SK-N-SH (cell line): ENCODE measurements at regions not wholly inside any gene's neighbourhood (a gene's known extent, or its start where the extent isn't known, plus 50 kb on each side); places are given as distances from the start of the nearest gene placed in this dataset.
A peak's percentile ranks its signal among the peaks of the same experiment; 100 is the strongest.

Experiments
- CTCF ChIA-PET: fragments of 300-600, 350-600 bp; formaldehyde crosslinking; extraction: SDS; loops from one replicate; lab custom pipeline; 2021; lab: Yijun Ruan, JAX
- POLR2A ChIA-PET: fragments of 350-600 bp; sonication (Branson Sonifier 250); formaldehyde crosslinking; extraction: SDS; loops from one replicate; lab custom pipeline; 2020; ENCODE audit warnings: antibody characterized with exemption, inconsistent platforms; lab: Yijun Ruan, JAX
- DNase-seq: peaks from one replicate; pipeline ENCODE4 v3.0.0; 2012
- H2AFZ ChIP-seq: fragments of 200-600 bp; sonication (generic); 2 replicates; pipeline ENCODE4 v1.8.1; 2016; ENCODE audit warnings: antibody characterized with exemption, mild to moderate bottlenecking, low read depth
- H3F3A ChIP-seq: fragments of 200-600 bp; sonication (generic); replicated peaks from 2 replicates; pipeline ENCODE3; 2016; ENCODE audit warnings: antibody characterized with exemption, mild to moderate bottlenecking; ENCODE audit not compliant: insufficient read depth
- H3K27ac ChIP-seq, 2 experiments: fragments of 200-500 bp in 1 of 2; fragments of 200-600 bp in 1 of 2; sonication (Bioruptor generic) in 1 of 2; sonication (generic), shearing (Covaris generic) in 1 of 2; 2 replicates each; pipeline versions ENCODE4 v1.5.1 to v1.6.1; 2014 to 2016; ENCODE audit warnings: low read depth in 2 of 2, inconsistent platforms in 1 of 2, low read length in 1 of 2, mild to moderate bottlenecking in 1 of 2, mixed read lengths in 1 of 2
- H3K27me3 ChIP-seq: fragments of 200-600 bp; sonication (generic), shearing (Covaris generic); 2 replicates; pipeline ENCODE4 v1.6.1; 2016; ENCODE audit warnings: mixed run types; ENCODE audit not compliant: insufficient read depth
- H3K36me3 ChIP-seq, 2 experiments: fragments of 200-500 bp in 1 of 2; fragments of 200-600 bp in 1 of 2; sonication (Bioruptor generic) in 1 of 2; sonication (generic) in 1 of 2; replicated peaks in 1 of 2; 2 replicates each; pipeline versions ENCODE3 to v1.5.1; 2014 to 2016; ENCODE audit warnings: low read length in 1 of 2, mild to moderate bottlenecking in 1 of 2; ENCODE audit not compliant: insufficient read depth in 2 of 2, control insufficient read depth in 1 of 2
- H3K4me1 ChIP-seq, 2 experiments: fragments of 200-500 bp in 1 of 2; fragments of 200-600 bp in 1 of 2; sonication (Bioruptor generic) in 1 of 2; sonication (generic), shearing (Covaris generic) in 1 of 2; 2 replicates each; pipeline versions ENCODE4 v1.5.1 to v1.6.1; 2014 to 2016; ENCODE audit warnings: low read depth in 1 of 2, low read length in 1 of 2, mixed run types in 1 of 2; ENCODE audit not compliant: insufficient read depth in 2 of 2, control insufficient read depth in 1 of 2
- H3K4me2 ChIP-seq: fragments of 200-600 bp; sonication (generic), shearing (Covaris generic); 2 replicates; pipeline ENCODE4 v1.6.1; 2017; ENCODE audit warnings: mixed run types
- H3K4me3 ChIP-seq, 2 experiments: fragments of 200-500 bp in 1 of 2; fragments of 200-600 bp in 1 of 2; sonication (Bioruptor generic) in 1 of 2; sonication (generic), shearing (Covaris generic) in 1 of 2; 2 replicates each; pipeline versions ENCODE4 v1.5.1 to v1.8.1; 2014 to 2016; ENCODE audit warnings: low read depth in 2 of 2, inconsistent platforms in 1 of 2, low read length in 1 of 2, mild to moderate bottlenecking in 1 of 2, mixed read lengths in 1 of 2, moderate library complexity in 1 of 2
- H3K79me2 ChIP-seq: fragments of 200-600 bp; sonication (generic); 2 replicates; pipeline ENCODE4 v1.8.1; 2017; ENCODE audit warnings: mild to moderate bottlenecking; ENCODE audit not compliant: insufficient read depth
- H3K9ac ChIP-seq: fragments of 200-600 bp; sonication (generic); 2 replicates; pipeline ENCODE4 v1.6.1; 2017; ENCODE audit warnings: mixed run types
- H3K9me2 ChIP-seq: fragments of 200-600 bp; sonication (generic); 2 replicates; pipeline ENCODE4 v1.6.1; 2017; ENCODE audit warnings: mixed run types
- H3K9me3 ChIP-seq: fragments of 200-600 bp; sonication (generic); 2 replicates; pipeline ENCODE4 v1.6.1; 2017; ENCODE audit warnings: mixed run types, mild to moderate bottlenecking, moderate library complexity
- H4K20me1 ChIP-seq: fragments of 200-600 bp; sonication (generic); 2 replicates; pipeline ENCODE4 v1.6.1; 2017; ENCODE audit warnings: mild to moderate bottlenecking, mixed run types; ENCODE audit not compliant: insufficient read depth
- ELF1 ChIP-seq: IDR thresholded peaks from 2 replicates; pipeline ENCODE4 v1.4.0; 2012
- EP300 ChIP-seq, 2 experiments: IDR thresholded peaks; 2 replicates each; pipeline versions ENCODE4 v1.4.0 to v1.6.1; 2012; ENCODE audit warnings: borderline replicate concordance in 1 of 2, low read depth in 1 of 2, low read length in 1 of 2
- EZH2phosphoT487 ChIP-seq: fragments of 200-600 bp; sonication (generic); IDR thresholded peaks from 2 replicates; pipeline ENCODE4 v1.6.1; 2017; ENCODE audit warnings: low read depth, mixed run types, mild to moderate bottlenecking, antibody characterized with exemption, moderate library complexity, borderline replicate concordance
- FOSL2 ChIP-seq: IDR thresholded peaks from 2 replicates; pipeline ENCODE4 v1.4.0; 2012; ENCODE audit warnings: low read depth, mild to moderate bottlenecking, moderate library complexity, borderline replicate concordance
- GABPA ChIP-seq: IDR thresholded peaks from 2 replicates; pipeline ENCODE4 v1.4.0; 2012; ENCODE audit warnings: low read depth, mild to moderate bottlenecking
- GATA2 ChIP-seq: sonication (generic); formaldehyde crosslinking; IDR thresholded peaks from 2 replicates; pipeline ENCODE4 v1.5.0; 2020; ENCODE audit warnings: mild to moderate bottlenecking, missing genetic modification reagents
- JUND ChIP-seq: IDR thresholded peaks from 2 replicates; pipeline ENCODE4 v1.4.0; 2012
- MEF2A ChIP-seq: IDR thresholded peaks from 2 replicates; pipeline ENCODE4 v1.4.0; 2012; ENCODE audit warnings: low read depth, borderline replicate concordance
- MXI1 ChIP-seq: IDR thresholded peaks from 2 replicates; pipeline ENCODE4 v1.6.1; 2012; ENCODE audit warnings: mild to moderate bottlenecking, low read depth, low read length, improper control_type of control experiment
- NFIC ChIP-seq: IDR thresholded peaks from 2 replicates; pipeline ENCODE4 v1.4.0; 2012; ENCODE audit warnings: borderline replicate concordance
- POLR2AphosphoS5 ChIP-seq: IDR thresholded peaks from 2 replicates; pipeline ENCODE4 v1.6.1; 2012; ENCODE audit warnings: low read depth, low read length
- RCOR1 ChIP-seq: fragments of 150-350 bp; IDR thresholded peaks from 2 replicates; pipeline ENCODE4 v1.6.1; 2017; ENCODE audit warnings: antibody characterized with exemption, low read length
- RFX5 ChIP-seq: IDR thresholded peaks from 2 replicates; pipeline ENCODE4 v1.6.1; 2012; ENCODE audit warnings: mild to moderate bottlenecking, improper control_type of control experiment, low read length
- RXRA ChIP-seq: IDR thresholded peaks from 2 replicates; pipeline ENCODE4 v1.4.0; 2012; ENCODE audit warnings: low read depth, mild to moderate bottlenecking, borderline replicate concordance
- SIN3A ChIP-seq: IDR thresholded peaks from 2 replicates; pipeline ENCODE4 v1.6.1; 2012; ENCODE audit warnings: low read depth, mild to moderate bottlenecking, low read length, moderate library complexity, borderline replicate concordance
- TCF12 ChIP-seq: IDR thresholded peaks from 2 replicates; pipeline ENCODE4 v1.4.0; 2012
- TEAD4 ChIP-seq: IDR thresholded peaks from 2 replicates; pipeline ENCODE4 v1.4.0; 2012; ENCODE audit warnings: mild to moderate bottlenecking, borderline replicate concordance; ENCODE audit not compliant: insufficient read depth
- WGBS: methylation state at CpG from one replicate; pipeline ENCODE4 v1.1.6; 2017; ENCODE audit warnings: low lambda C conversion rate; 5-methylcytosine and 5-hydroxymethylcytosine counted together
- TF ChIP-seq, protein P1 (sequence below): IDR thresholded peaks from 2 replicates; pipeline ENCODE4; 2012
- TF ChIP-seq, protein P2 (sequence below): fragments of 150-350 bp; IDR thresholded peaks from 2 replicates; pipeline ENCODE4 v1.6.1; 2016; ENCODE audit warnings: mild to moderate bottlenecking, low read depth, low read length
- TF ChIP-seq, protein P3 (sequence below): IDR thresholded peaks from 2 replicates; pipeline ENCODE4 v1.4.0; 2012; ENCODE audit warnings: low read depth, borderline replicate concordance
- TF ChIP-seq, protein P4 (sequence below): fragments of 150-350 bp; IDR thresholded peaks from 2 replicates; pipeline ENCODE4 v1.6.1; 2017; ENCODE audit warnings: antibody characterized with exemption, low read length, low read depth, borderline replicate concordance

DNA sequence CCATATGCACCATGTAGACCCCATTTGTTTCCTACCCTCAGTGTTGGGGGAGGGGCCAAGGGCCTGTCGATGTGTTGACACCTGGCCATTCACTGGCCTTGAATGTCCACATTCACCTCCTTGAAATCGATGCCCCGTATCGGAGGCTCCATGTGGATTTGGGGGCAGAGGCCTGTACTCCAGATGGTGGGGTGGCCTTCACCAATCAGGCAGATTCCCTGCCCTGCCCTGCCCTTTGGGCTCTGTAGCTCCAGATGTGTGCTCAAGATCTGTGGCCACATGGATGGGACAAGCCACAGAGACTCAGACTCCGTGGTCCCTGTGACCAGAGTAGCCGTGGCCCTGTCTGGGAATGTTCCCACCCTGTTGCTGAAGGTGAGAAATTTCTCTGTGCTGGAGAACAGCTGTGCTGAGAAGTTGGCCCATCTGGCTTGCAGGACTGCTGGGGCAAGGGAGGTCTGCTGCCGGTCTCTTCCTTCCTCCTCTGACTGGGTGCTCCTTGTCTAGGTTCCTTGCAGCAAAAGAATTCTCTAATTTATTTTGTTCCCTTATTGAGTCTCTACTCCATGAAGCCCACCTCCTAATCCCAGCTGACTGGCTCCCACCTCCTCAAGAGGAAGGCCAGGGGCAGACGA, 221.3 kb downstream of the SEC14L1 start:
- Histone ChIP-seq H3K27me3 (no peaks in the 10 kb centered on the region), H2AFZ (no peak overlapping the region), H3K4me3 (no peak overlapping the region), H4K20me1 (0 out of 2 replicates have a peak, but pooled peaks cover 2% of the 10 kb centered on the region), H3K79me2 (peaks cover 57% of the 10 kb centered on the region), H3K9ac (no peak overlapping the region), H3K4me1 (peaks cover 47 to 62% of the 10 kb centered on the region in 2 experiments), H3K9me2 (no peaks in the 10 kb centered on the region), H3F3A (peaks cover 34% of the 10 kb centered on the region), H3K9me3 (no peaks in the 10 kb centered on the region), H3K27ac (peak overlapping the region in 1 of 2 experiments; percentile 97; a peak in 2 of 4 replicates), H3K4me2 (no peak overlapping the region), H3K36me3 (no peaks in the 10 kb centered on the region)
- ChIA-PET CTCF (interaction anchor here (0.6 to 17.7 kb wide), 11 partner anchors 9 to 133 kb away, joined by 3 to 133 read pairs (median 5); no protein-coding TSS in a partner anchor), POLR2A (no interaction called here)
- TF ChIP-seq, protein P1, sequence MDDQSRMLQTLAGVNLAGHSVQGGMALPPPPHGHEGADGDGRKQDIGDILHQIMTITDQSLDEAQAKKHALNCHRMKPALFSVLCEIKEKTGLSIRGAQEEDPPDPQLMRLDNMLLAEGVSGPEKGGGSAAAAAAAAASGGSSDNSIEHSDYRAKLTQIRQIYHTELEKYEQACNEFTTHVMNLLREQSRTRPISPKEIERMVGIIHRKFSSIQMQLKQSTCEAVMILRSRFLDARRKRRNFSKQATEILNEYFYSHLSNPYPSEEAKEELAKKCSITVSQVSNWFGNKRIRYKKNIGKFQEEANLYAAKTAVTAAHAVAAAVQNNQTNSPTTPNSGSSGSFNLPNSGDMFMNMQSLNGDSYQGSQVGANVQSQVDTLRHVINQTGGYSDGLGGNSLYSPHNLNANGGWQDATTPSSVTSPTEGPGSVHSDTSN = no peak
- TF ChIP-seq GATA2 (no peak), EP300 (IDR thresholded peaks at IDR 0.05; ENCODE audit: borderline replicate concordance in 1 of 2, low read depth in 1 of 2, low read length in 1 of 2) (no peak), MXI1 (no peak), RCOR1 (no peak), JUND (no peak), RFX5 (no peak)
- TF ChIP-seq, protein P2, sequence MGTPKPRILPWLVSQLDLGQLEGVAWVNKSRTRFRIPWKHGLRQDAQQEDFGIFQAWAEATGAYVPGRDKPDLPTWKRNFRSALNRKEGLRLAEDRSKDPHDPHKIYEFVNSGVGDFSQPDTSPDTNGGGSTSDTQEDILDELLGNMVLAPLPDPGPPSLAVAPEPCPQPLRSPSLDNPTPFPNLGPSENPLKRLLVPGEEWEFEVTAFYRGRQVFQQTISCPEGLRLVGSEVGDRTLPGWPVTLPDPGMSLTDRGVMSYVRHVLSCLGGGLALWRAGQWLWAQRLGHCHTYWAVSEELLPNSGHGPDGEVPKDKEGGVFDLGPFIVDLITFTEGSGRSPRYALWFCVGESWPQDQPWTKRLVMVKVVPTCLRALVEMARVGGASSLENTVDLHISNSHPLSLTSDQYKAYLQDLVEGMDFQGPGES = no peak
- TF ChIP-seq, protein P3, sequence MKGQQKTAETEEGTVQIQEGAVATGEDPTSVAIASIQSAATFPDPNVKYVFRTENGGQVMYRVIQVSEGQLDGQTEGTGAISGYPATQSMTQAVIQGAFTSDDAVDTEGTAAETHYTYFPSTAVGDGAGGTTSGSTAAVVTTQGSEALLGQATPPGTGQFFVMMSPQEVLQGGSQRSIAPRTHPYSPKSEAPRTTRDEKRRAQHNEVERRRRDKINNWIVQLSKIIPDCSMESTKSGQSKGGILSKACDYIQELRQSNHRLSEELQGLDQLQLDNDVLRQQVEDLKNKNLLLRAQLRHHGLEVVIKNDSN = no peak
- TF ChIP-seq, protein P4, sequence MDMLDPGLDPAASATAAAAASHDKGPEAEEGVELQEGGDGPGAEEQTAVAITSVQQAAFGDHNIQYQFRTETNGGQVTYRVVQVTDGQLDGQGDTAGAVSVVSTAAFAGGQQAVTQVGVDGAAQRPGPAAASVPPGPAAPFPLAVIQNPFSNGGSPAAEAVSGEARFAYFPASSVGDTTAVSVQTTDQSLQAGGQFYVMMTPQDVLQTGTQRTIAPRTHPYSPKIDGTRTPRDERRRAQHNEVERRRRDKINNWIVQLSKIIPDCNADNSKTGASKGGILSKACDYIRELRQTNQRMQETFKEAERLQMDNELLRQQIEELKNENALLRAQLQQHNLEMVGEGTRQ = no peak
- DNase-seq = no peak
- 96% methylated on average over 8 of the region's 8 CpGs for WGBS

DNA sequence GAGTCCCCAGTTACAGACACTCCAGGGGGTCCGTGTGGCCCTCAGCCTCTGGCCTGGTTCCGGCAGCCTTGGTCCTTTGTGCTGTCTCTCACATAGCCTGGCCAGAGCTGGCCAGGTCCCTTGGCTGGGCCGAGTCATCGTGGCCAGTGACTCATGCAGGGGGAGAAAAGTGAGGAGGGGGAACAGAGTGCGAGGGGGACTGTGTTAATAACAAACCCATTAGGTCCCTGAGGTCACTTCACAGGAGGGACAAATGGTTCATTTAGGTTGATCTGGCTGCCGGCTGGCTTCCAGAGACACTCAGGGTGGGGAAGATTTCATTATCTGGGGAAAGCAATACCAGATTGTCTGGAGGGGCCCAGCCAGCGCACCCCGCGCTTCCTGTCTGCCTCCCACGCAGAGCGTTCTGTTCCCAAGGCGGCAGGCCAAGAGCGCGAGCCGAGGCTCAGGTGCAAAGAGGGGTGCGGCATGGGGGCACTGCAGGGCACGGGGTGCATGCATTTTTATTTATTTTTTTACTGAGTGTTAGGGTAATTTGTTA, 223.1 kb downstream of the SEC14L1 start:
- POLR2A ChIA-PET = interaction anchor here (1.8 kb wide), 1 partner anchor 11 kb away, joined by 6 read pairs; no protein-coding TSS in a partner anchor
- Histone ChIP-seq H4K20me1 (no peaks in the 10 kb centered on the region), H3K79me2 (peaks cover 58% of the 10 kb centered on the region), H3K27ac (peak overlapping the region; percentile 80 to 97), H3K4me3 (0 out of 4 replicates have a peak overlapping the region, but pooled peaks of 1 of the 2 experiments have one; percentile 16), H3K4me1 (peaks cover 47 to 59% of the 10 kb centered on the region in 2 experiments), H3K9me3 (no peaks in the 10 kb centered on the region), H2AFZ (0 out of 2 replicates have a peak overlapping the region, but pooled peaks have one; percentile 42), H3K9me2 (no peaks in the 10 kb centered on the region), H3F3A (peaks cover 32% of the 10 kb centered on the region), H3K4me2 (peak overlapping the region; percentile 72), H3K36me3 (no peaks in the 10 kb centered on the region), H3K27me3 (no peaks in the 10 kb centered on the region), H3K9ac (peak overlapping the region; percentile 45)
- WGBS = 19% methylated on average over 17 of the region's 17 CpGs
- CTCF ChIA-PET = interaction anchor here (1.8 to 17.7 kb wide), 4 partner anchors 11 to 64 kb away, joined by 5 to 133 read pairs (median 9); no protein-coding TSS in a partner anchor
- peak; percentile 89 for DNase-seq
- TF ChIP-seq EZH2phosphoT487 (no peak), SIN3A (0 out of 2 replicates have a peak, but pooled peaks have one; percentile 23), ELF1 (no peak), POLR2AphosphoS5 (0 out of 2 replicates have a peak, but pooled peaks have one; percentile 39), TEAD4 (no peak), FOSL2 (peak; percentile 94), RCOR1 (peak; percentile 92), GABPA (no peak; the same call in 1 of the 2 replicates), MEF2A (no peak), GATA2 (peak; percentile 74), NFIC (peak; percentile 68), JUND (no peak; the same call in 1 of the 2 replicates), TCF12 (peak; percentile 67), RXRA (no peak; the same call in 1 of the 2 replicates), MXI1 (peak; percentile 52; the same call in 1 of the 2 replicates)
- TF ChIP-seq, protein P2 = no peak
